Neural progenitor cell (in vitro differentiated cells): ENCODE measurements at regions not wholly inside any gene's neighbourhood (a gene's known extent, or its start where the extent isn't known, plus 50 kb on each side); places are given as distances from the start of the nearest gene placed in this dataset.

ENCODE experiments used
- CTCF ChIP-seq: fragments of 200-600 bp; sonication (generic); IDR thresholded peaks from 2 replicates; pipeline ENCODE4 v1.5.1; 2017; ENCODE audit warnings: antibody characterized with exemption, mild to moderate bottlenecking
- EZH2 ChIP-seq: fragments of 200-600 bp; sonication (generic); IDR thresholded peaks from 2 replicates; pipeline ENCODE4 v1.6.1; 2017; ENCODE audit warnings: antibody characterized with exemption, mild to moderate bottlenecking, moderate library complexity

- TF ChIP-seq CTCF (no peak), EZH2 (no peak)
These were observed 243.2 kb upstream of the CIBAR2 start for GRCh38 chr16:85355515-85355837.
